GM13977 (cell line): ENCODE measurements at regions not wholly inside any gene's neighbourhood (a gene's known extent, or its start where the extent isn't known, plus 50 kb on each side); places are given as distances from the start of the nearest gene placed in this dataset.

Experiments used
- DNase-seq: peaks from one replicate; pipeline ENCODE4 v3.0.0; 2012; ENCODE audit warnings: low spot score
- CTCF ChIP-seq: IDR thresholded peaks from 2 replicates; pipeline ENCODE4 v1.5.1; 2012; ENCODE audit warnings: mild to moderate bottlenecking, control low read depth; ENCODE audit not compliant: insufficient read depth; ENCODE audit errors: extremely low read depth, missing control alignments
- in situ Hi-C: fragments of 300-500 bp; cut with MboI; formaldehyde crosslinking; loops from one replicate; pipeline ENCODE4 v1.12.0; 2022; ENCODE audit warnings: low sequenced_read_pairs, low pct_unique_long_range_greater_than_20kb, mixed read lengths, inconsistent platforms; ENCODE audit not compliant: unreplicated experiment

DNA sequence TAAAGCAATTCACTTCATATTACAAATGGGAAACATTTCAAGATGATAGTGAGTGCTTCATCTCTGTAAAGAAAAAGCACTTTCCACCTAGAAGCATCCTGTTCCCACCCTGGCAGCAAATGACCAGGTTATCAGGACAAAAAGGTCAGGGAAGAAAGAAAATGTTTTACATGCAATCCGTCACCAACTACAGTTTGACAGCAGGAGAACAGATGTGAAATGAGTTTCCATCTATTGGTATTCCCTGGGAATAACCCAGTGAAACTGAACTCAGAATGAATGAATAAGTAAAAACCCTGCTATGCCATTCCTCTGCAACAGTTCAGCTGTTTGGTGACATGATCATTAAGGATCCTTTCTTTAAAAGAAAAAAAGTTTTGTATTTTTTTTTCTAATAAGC is 67.6 kb downstream of the HTR1A start:
- no peak for TF ChIP-seq CTCF
- in situ Hi-C loops, result no loop called here

DNA sequence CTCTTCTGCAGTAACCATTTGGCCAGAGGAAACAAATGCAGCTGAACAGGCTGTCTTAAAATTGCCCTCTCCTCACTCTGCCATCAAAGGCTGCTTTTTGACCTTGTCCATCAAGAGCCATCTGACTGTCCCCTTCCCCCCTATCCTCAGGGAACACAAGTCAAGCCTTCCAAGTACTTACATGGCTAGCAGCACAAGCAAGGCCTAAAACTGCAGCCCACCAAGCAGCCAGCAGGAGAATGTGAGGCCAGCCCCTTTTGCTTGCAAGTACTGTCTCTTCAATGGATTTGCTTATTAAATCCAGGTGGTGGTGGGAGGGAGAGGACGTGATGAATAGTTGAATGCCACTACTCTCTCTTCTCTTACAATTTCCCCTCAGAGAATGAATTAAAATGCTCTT is 83.5 kb downstream of the HTR1A start:
- in situ Hi-C loops, result no loop called here
- TF ChIP-seq CTCF, result no peak
- DNase-seq, result no peak

More for the DNA sequence above, 67.6 kb downstream of the HTR1A start:
- no peak for DNase-seq

DNA sequence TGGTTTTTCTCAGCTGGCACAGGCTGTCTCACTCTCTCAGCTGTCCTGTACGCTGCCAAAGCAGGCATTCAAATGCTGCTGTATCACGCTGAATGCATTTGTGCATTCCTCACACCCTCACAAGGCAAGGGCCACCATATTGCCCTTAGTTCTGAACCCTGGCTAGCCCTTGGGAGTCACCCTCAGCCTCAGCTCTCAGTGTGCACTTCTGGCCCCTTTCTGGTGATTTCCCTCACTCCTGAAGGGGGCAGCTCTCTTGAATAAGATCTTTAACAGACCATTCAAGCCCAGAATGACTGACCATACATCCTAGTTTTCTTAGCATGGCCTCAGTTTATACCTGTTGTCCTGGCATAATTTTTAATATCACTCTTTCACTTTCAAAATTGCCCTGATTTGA is 84.3 kb downstream of the HTR1A start:
- TF ChIP-seq CTCF, result no peak
- no peak for DNase-seq
- in situ Hi-C loops, result no loop called here

- in situ Hi-C loops, result no loop called here
- no peak for TF ChIP-seq CTCF
- no peak for DNase-seq
Observed at GRCh38 chr5:63860379-63860778, 101.9 kb downstream of the HTR1A start.

GRCh38 chr5:63854076-63854475 is 108.2 kb downstream of the HTR1A start:
- no peak for TF ChIP-seq CTCF
- in situ Hi-C loops, result no loop called here
- no peak for DNase-seq

- in situ Hi-C loops, result no loop called here
- no peak for TF ChIP-seq CTCF
- DNase-seq, result no peak
Observed at GRCh38 chr5:63843190-63843589, 119.1 kb downstream of the HTR1A start.

GRCh38 chr5:63837437-63837836 is 124.8 kb downstream of the HTR1A start:
- no peak for TF ChIP-seq CTCF
- in situ Hi-C loops, result no loop called here
- no peak for DNase-seq
